Neural cell (in vitro differentiated cells): ENCODE measurements at regions not wholly inside any gene's neighbourhood (a gene's known extent, or its start where the extent isn't known, plus 50 kb on each side); places are given as distances from the start of the nearest gene placed in this dataset.

ENCODE experiments used
- EP300 ChIP-seq: fragments of 450-650 bp; conservative IDR thresholded peaks from 2 replicates; pipeline ENCODE4 v1.6.1; 2014; ENCODE audit warnings: antibody characterized with exemption, mild to moderate bottlenecking, moderate library complexity; ENCODE audit not compliant: poor library complexity, severe bottlenecking
- EZH2 ChIP-seq: fragments of 200-600, 300-800 bp; shearing (Covaris generic), sonication (generic); IDR thresholded peaks from 2 replicates; pipeline ENCODE4 v1.6.1; 2014; ENCODE audit warnings: antibody characterized with exemption, low read length, borderline replicate concordance, mild to moderate bottlenecking; ENCODE audit not compliant: insufficient read depth, poor library complexity, severe bottlenecking
- POLR2AphosphoS5 ChIP-seq: IDR thresholded peaks from 2 replicates; pipeline ENCODE4 v1.6.1; 2012
- REST ChIP-seq: IDR thresholded peaks from 2 replicates; pipeline ENCODE4 v1.6.1; 2012; ENCODE audit warnings: borderline replicate concordance
- SMC3 ChIP-seq: fragments of 450-650 bp; conservative IDR thresholded peaks from 2 replicates; pipeline ENCODE4 v1.6.1; 2014; ENCODE audit warnings: antibody characterized with exemption, mild to moderate bottlenecking, moderate library complexity; ENCODE audit not compliant: poor library complexity
- TAF1 ChIP-seq: IDR thresholded peaks from 2 replicates; pipeline ENCODE4 v1.6.1; 2012; ENCODE audit warnings: low read depth
- TF ChIP-seq, protein P1 (sequence below): fragments of 450-650 bp; IDR thresholded peaks from 2 replicates; pipeline ENCODE4 v1.5.1; 2014; ENCODE audit warnings: antibody characterized with exemption, mild to moderate bottlenecking, moderate library complexity; ENCODE audit not compliant: poor library complexity, severe bottlenecking

DNA sequence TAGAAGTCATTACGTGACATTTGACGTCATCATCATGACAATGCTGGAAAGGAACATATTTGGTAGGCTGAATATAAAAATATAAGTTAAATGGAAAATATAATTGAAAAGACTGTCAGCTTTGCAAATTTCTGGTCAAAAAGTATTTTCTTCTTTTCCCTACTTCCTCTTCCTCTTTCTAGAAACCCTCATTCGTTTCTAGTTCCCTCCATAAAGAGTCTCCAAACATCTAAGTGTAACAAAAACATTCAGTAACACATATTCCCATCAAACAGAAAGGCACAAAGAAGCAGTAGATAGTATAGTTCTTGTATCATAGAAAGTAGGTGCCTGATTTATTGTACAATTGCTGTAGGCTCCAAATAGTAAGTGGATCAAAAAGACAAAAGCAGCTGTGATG lies 150.8 kb upstream of the FAM83B start:
- TF ChIP-seq POLR2AphosphoS5 (no peak), EZH2 (no peak), EP300 (no peak), TAF1 (no peak), SMC3 (no peak), REST (no peak)
- TF ChIP-seq, protein P1, sequence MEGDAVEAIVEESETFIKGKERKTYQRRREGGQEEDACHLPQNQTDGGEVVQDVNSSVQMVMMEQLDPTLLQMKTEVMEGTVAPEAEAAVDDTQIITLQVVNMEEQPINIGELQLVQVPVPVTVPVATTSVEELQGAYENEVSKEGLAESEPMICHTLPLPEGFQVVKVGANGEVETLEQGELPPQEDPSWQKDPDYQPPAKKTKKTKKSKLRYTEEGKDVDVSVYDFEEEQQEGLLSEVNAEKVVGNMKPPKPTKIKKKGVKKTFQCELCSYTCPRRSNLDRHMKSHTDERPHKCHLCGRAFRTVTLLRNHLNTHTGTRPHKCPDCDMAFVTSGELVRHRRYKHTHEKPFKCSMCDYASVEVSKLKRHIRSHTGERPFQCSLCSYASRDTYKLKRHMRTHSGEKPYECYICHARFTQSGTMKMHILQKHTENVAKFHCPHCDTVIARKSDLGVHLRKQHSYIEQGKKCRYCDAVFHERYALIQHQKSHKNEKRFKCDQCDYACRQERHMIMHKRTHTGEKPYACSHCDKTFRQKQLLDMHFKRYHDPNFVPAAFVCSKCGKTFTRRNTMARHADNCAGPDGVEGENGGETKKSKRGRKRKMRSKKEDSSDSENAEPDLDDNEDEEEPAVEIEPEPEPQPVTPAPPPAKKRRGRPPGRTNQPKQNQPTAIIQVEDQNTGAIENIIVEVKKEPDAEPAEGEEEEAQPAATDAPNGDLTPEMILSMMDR, result no peak
